DND-41 (cell line): ENCODE measurements at regions not wholly inside any gene's neighbourhood (a gene's known extent, or its start where the extent isn't known, plus 50 kb on each side); places are given as distances from the start of the nearest gene placed in this dataset.
A peak's percentile ranks its signal among the peaks of the same experiment; 100 is the strongest.

ENCODE experiments used
- ATAC-seq: fragments of 200-7000 bp; cut with Tn5 transposase; 3 replicates; pipeline ENCODE4 v1.9.1; 2021; ENCODE audit warnings: low read depth; ENCODE audit not compliant: insufficient read depth
- DNase-seq: peaks from one replicate; pipeline ENCODE4 v3.0.0-alpha.2; 2020
- H2AFZ ChIP-seq: 2 replicates; pipeline ENCODE4 v1.6.0; 2012; ENCODE audit warnings: low read depth, low read length
- H3K27ac ChIP-seq: 2 replicates; pipeline ENCODE4 v1.5.1; 2012; ENCODE audit warnings: low read length, inconsistent platforms
- H3K27me3 ChIP-seq: fragments of 200-600 bp; sonication (generic); 2 replicates; pipeline ENCODE4 v1.6.0; 2012; ENCODE audit warnings: low read length, mild to moderate bottlenecking, inconsistent platforms; ENCODE audit not compliant: insufficient read depth, poor library complexity
- H3K36me3 ChIP-seq: 2 replicates; pipeline ENCODE4 v1.5.1; 2012; ENCODE audit warnings: low read length, inconsistent platforms; ENCODE audit not compliant: insufficient read depth
- H3K4me1 ChIP-seq: 2 replicates; pipeline ENCODE4 v1.5.1; 2012; ENCODE audit warnings: mild to moderate bottlenecking, low read length; ENCODE audit not compliant: insufficient read depth
- H3K4me2 ChIP-seq: 2 replicates; pipeline ENCODE4 v1.6.0; 2012; ENCODE audit warnings: mild to moderate bottlenecking, moderate library complexity, low read length, inconsistent platforms; ENCODE audit not compliant: insufficient read depth
- H3K4me3 ChIP-seq, 2 experiments: fragments of 200-600 bp in 1 of 2; shearing (Covaris generic) in 1 of 2; 2 replicates each; pipeline ENCODE4 v1.5.1; 2012 to 2016; ENCODE audit warnings: inconsistent platforms in 2 of 2, low read length in 2 of 2, mild to moderate bottlenecking in 2 of 2, low read depth in 1 of 2, moderate library complexity in 1 of 2
- H3K79me2 ChIP-seq: 2 replicates; pipeline ENCODE4 v1.6.0; 2012; ENCODE audit warnings: low read length, inconsistent platforms; ENCODE audit not compliant: insufficient read depth
- H3K9ac ChIP-seq: 2 replicates; pipeline ENCODE4 v1.6.0; 2012; ENCODE audit warnings: low read depth, mild to moderate bottlenecking, inconsistent platforms, low read length, moderate library complexity
- H3K9me3 ChIP-seq: 2 replicates; pipeline ENCODE4 v1.5.1; 2012; ENCODE audit warnings: low read length, moderate library complexity, mild to moderate bottlenecking, inconsistent platforms; ENCODE audit not compliant: insufficient read depth, severe bottlenecking
- H4K20me1 ChIP-seq: 2 replicates; pipeline ENCODE4 v1.6.0; 2012; ENCODE audit warnings: low read length; ENCODE audit not compliant: insufficient read depth
- CTCF ChIP-seq: IDR thresholded peaks from 2 replicates; pipeline ENCODE4 v1.5.1; 2012; ENCODE audit warnings: borderline replicate concordance, low read length, moderate library complexity, mild to moderate bottlenecking; ENCODE audit not compliant: poor library complexity, severe bottlenecking; ENCODE audit errors: extremely low read depth
- EZH2 ChIP-seq: IDR thresholded peaks from 3 replicates; pipeline ENCODE4 v1.6.1; 2012; ENCODE audit warnings: borderline replicate concordance, low read depth, mild to moderate bottlenecking, moderate library complexity, low read length, inconsistent platforms; ENCODE audit not compliant: severe bottlenecking

- Histone ChIP-seq H3K9ac (no peak overlapping the region), H4K20me1 (no peaks in the 10 kb centered on the region), H3K4me3 (no peak overlapping the region), H3K79me2 (no peaks in the 10 kb centered on the region), H2AFZ (no peak overlapping the region), H3K9me3 (no peaks in the 10 kb centered on the region), H3K36me3 (no peaks in the 10 kb centered on the region), H3K4me1 (no peaks in the 10 kb centered on the region), H3K27me3 (no peaks in the 10 kb centered on the region), H3K27ac (no peak overlapping the region), H3K4me2 (no peak overlapping the region)
- no peak for DNase-seq
- ATAC-seq, result no peak
- TF ChIP-seq CTCF, result no peak
- no peak for TF ChIP-seq EZH2
Observed at GRCh38 chr2:129847043-129847442, 132.4 kb upstream of the RAB6C start.

- peak overlapping the region; percentile 41; the same call in 1 of the 2 replicates for H3K4me2 ChIP-seq
- no peaks in the 10 kb centered on the region for H3K9me3 ChIP-seq
- H3K27ac ChIP-seq, result no peak overlapping the region
- peak overlapping the region; percentile 63; the same call in 1 of the 2 replicates for H2AFZ ChIP-seq
- H3K9ac ChIP-seq, result no peak overlapping the region
- TF ChIP-seq CTCF, result peak; percentile 85
- no peak for TF ChIP-seq EZH2
- no peaks in the 10 kb centered on the region for H3K36me3 ChIP-seq
- H3K27me3 ChIP-seq, result no peaks in the 10 kb centered on the region
- no peaks in the 10 kb centered on the region for H3K79me2 ChIP-seq
- H3K4me1 ChIP-seq, result no peaks in the 10 kb centered on the region
- no peak overlapping the region for H3K4me3 ChIP-seq
- DNase-seq (no peak), ATAC-seq (peak; percentile 90)
- H4K20me1 ChIP-seq, result no peaks in the 10 kb centered on the region
Observed at GRCh38 chr2:129849559-129850160, 129.8 kb upstream of the RAB6C start.

GRCh38 chr2:129857200-129857599 lies 122.3 kb upstream of the RAB6C start:
- Histone ChIP-seq H3K36me3 (no peaks in the 10 kb centered on the region), H3K9ac (no peak overlapping the region), H3K4me2 (no peak overlapping the region), H3K4me3 (no peak overlapping the region), H2AFZ (no peak overlapping the region), H3K79me2 (no peaks in the 10 kb centered on the region), H4K20me1 (no peaks in the 10 kb centered on the region; the same call in 1 of the 2 replicates), H3K27me3 (no peaks in the 10 kb centered on the region), H3K9me3 (no peaks in the 10 kb centered on the region), H3K4me1 (no peaks in the 10 kb centered on the region), H3K27ac (no peak overlapping the region)
- ATAC-seq, result no peak
- no peak for DNase-seq
- no peak for TF ChIP-seq CTCF
- TF ChIP-seq EZH2, result no peak
